ENCODE measurements at regions not wholly inside any gene's neighbourhood (a gene's known extent, or its start where the extent isn't known, plus 50 kb on each side); places are given as distances from the start of the nearest gene placed in this dataset.

- no peak for TF ChIP-seq CTCF (IDR thresholded peaks at IDR 0.05; ENCODE audit: low read depth, low read length, missing control alignments)
- no peak for DNase-seq (ENCODE audit: low read depth)
- no peak overlapping the region for H3K4me3 ChIP-seq (ENCODE audit: low read depth, low read length)
Measured at GRCh38 chr3:194972641-194973040, 287.0 kb downstream of the FAM43A start.

GRCh38 chr3:194973366-194974000 lies 287.8 kb downstream of the FAM43A start:
- H3K4me3 ChIP-seq (ENCODE audit: low read depth, low read length) = no peak overlapping the region
- no peak for DNase-seq (ENCODE audit: low read depth)
- no peak for TF ChIP-seq CTCF (IDR thresholded peaks at IDR 0.05; ENCODE audit: low read depth, low read length, missing control alignments)

- H3K4me3 ChIP-seq (ENCODE audit: low read depth, low read length) = no peak overlapping the region
- TF ChIP-seq CTCF (IDR thresholded peaks at IDR 0.05; ENCODE audit: low read depth, low read length, missing control alignments) = no peak
- DNase-seq (ENCODE audit: low read depth) = no peak
Measured at GRCh38 chr3:194974468-194975135, 288.9 kb downstream of the FAM43A start.

GRCh38 chr3:194976049-194976451 lies 290.4 kb downstream of the FAM43A start:
- no peak for TF ChIP-seq CTCF (IDR thresholded peaks at IDR 0.05; ENCODE audit: low read depth, low read length, missing control alignments)
- H3K4me3 ChIP-seq (ENCODE audit: low read depth, low read length) = no peak overlapping the region
- DNase-seq (ENCODE audit: low read depth) = no peak

GRCh38 chr3:194976874-194977273 lies 291.2 kb downstream of the FAM43A start:
- no peak for TF ChIP-seq CTCF (IDR thresholded peaks at IDR 0.05; ENCODE audit: low read depth, low read length, missing control alignments)
- no peak for DNase-seq (ENCODE audit: low read depth)
- H3K4me3 ChIP-seq (ENCODE audit: low read depth, low read length) = no peak overlapping the region

- no peak for DNase-seq (ENCODE audit: low read depth)
- H3K4me3 ChIP-seq (ENCODE audit: low read depth, low read length) = no peak overlapping the region
- TF ChIP-seq CTCF (IDR thresholded peaks at IDR 0.05; ENCODE audit: low read depth, low read length, missing control alignments) = no peak
Measured at GRCh38 chr3:194977356-194977755, 291.7 kb downstream of the FAM43A start.

GRCh38 chr3:194979173-194979572 lies 291.8 kb downstream of the XXYLT1 start:
- no peak for TF ChIP-seq CTCF (IDR thresholded peaks at IDR 0.05; ENCODE audit: low read depth, low read length, missing control alignments)
- no peak for DNase-seq (ENCODE audit: low read depth)
- H3K4me3 ChIP-seq (ENCODE audit: low read depth, low read length) = no peak overlapping the region

Measured in GM12864 (cell line).